Body of pancreas (tissue), 4 donors: ENCODE measurements at regions not wholly inside any gene's neighbourhood (a gene's known extent, or its start where the extent isn't known, plus 50 kb on each side); places are given as distances from the start of the nearest gene placed in this dataset.
A peak's percentile ranks its signal among the peaks of the same experiment; 100 is the strongest.

Experiments used
- ATAC-seq: fragments of 150-250 bp; one replicate; pipeline ENCODE4 v1.9.1; 2016
- DNase-seq, 4 donors: peaks; one replicate each; pipeline ENCODE4 v3.0.0-alpha.2; 2019
- H3K27ac ChIP-seq, 4 donors: fragments of 200-600 bp; sonication (generic); 1 replicate in 3 of 4; 2 replicates in 1 of 4; pipeline versions ENCODE4 v1.5.1 to v1.6.1; 2016 to 2019; ENCODE audit warnings: mild to moderate bottlenecking in 1 of 4, mixed read lengths in 1 of 4, moderate library complexity in 1 of 4
- H3K27me3 ChIP-seq, 2 donors: fragments of 200-600 bp; sonication (generic); one replicate each; pipeline ENCODE4 v1.6.0; 2016; ENCODE audit warnings: mild to moderate bottlenecking in 1 of 2
- H3K36me3 ChIP-seq, 2 donors: fragments of 200-600 bp; sonication (generic); replicated peaks in 1 of 2; 2 replicates each; pipeline ENCODE4 v1.5.1; 2016; ENCODE audit warnings: low read depth in 2 of 2; ENCODE audit not compliant: insufficient read depth in 1 of 2
- H3K4me1 ChIP-seq: fragments of 200-600 bp; sonication (generic); one replicate; pipeline ENCODE4 v1.6.0; 2016
- H3K4me3 ChIP-seq, 2 donors: fragments of 200-600 bp; sonication (generic); 1 replicate in 1 of 2; 2 replicates in 1 of 2; pipeline ENCODE4 v1.5.1; 2016 to 2019
- H3K9me3 ChIP-seq, 3 donors: fragments of 200-600 bp; sonication (generic); 1 replicate in 2 of 3; 2 replicates in 1 of 3; pipeline ENCODE4 v1.5.1; 2016
- CTCF ChIP-seq, 7 experiments: fragments of 450-650 bp in 4 of 7; fragments of 200-600 bp in 3 of 7; sonication (generic) in 3 of 7; IDR thresholded peaks; one replicate each; pipeline ENCODE4 v1.5.1; 2016 to 2019; ENCODE audit warnings: antibody characterized with exemption in 7 of 7
- POLR2A ChIP-seq, 3 donors: fragments of 450-650 bp; IDR thresholded peaks; one replicate each; pipeline ENCODE4 v1.6.1; 2016; ENCODE audit warnings: antibody characterized with exemption in 3 of 3, mild to moderate bottlenecking in 2 of 3
- WGBS, 2 donors: methylation state at CpG; one replicate each; pipeline ENCODE4 v1.1.5; 2017; 5-methylcytosine and 5-hydroxymethylcytosine counted together
- intact Hi-C: fragments of 100-400 bp; cut with DNase I; formaldehyde crosslinking; loops from one replicate; pipeline ENCODE4 v1.15.1; 2023

DNA sequence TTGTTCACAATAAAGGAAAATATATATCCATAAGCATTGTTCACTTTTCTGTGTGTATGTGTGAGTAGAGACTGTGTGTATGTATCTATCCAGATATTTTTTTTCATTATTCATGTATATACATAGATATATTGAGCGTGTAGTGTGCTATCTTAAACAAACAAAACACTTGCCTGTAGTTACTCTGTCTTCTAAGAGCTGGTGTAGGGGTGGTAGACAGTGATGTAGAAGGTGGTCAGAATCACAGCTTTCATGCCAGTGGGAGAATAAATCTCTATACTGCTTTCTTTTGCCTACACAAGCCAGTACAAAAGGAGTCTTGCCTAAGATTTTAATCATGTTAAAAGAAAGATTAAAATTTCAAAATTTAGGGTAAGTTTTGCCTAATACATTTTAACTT lies 122.0 kb downstream of the UCHL5 start:
- Histone ChIP-seq H3K4me1 (no peaks in the 10 kb centered on the region), H3K4me3 (no peak overlapping the region), H3K9me3 (no peaks in the 10 kb centered on the region), H3K36me3 (no peaks in the 10 kb centered on the region), H3K27me3 (no peaks in the 10 kb centered on the region), H3K27ac (peak overlapping the region in 1 of 4 donors; percentile 13)
- ATAC-seq (no peak), DNase-seq (no peak)
- intact Hi-C loops, result no loop called here
- 32 to 39% methylated on average over 1 of the region's 1 CpG for WGBS, 2 donors
- no peak for TF ChIP-seq POLR2A (IDR thresholded peaks at IDR 0.05)
- no peak for TF ChIP-seq CTCF (IDR thresholded peaks at IDR 0.05)

- DNase-seq (no peak), ATAC-seq (no peak)
- intact Hi-C loops, result no loop called here
- TF ChIP-seq POLR2A (IDR thresholded peaks at IDR 0.05) (no peak), CTCF (IDR thresholded peaks at IDR 0.05) (no peak)
- Histone ChIP-seq H3K27me3 (no peaks in the 10 kb centered on the region), H3K36me3 (no peaks in the 10 kb centered on the region), H3K27ac (no peak overlapping the region), H3K4me1 (no peaks in the 10 kb centered on the region), H3K9me3 (no peaks in the 10 kb centered on the region), H3K4me3 (no peak overlapping the region)
- 62 to 72% methylated on average over 2 of the region's 2 CpGs for WGBS, 2 donors
Observed at GRCh38 chr1:192939440-192939839, 119.7 kb downstream of the UCHL5 start.

- no peak overlapping the region for H3K27ac ChIP-seq
- no peaks in the 10 kb centered on the region for H3K27me3 ChIP-seq
- no peak overlapping the region for H3K4me3 ChIP-seq
- H3K4me1 ChIP-seq, result no peaks in the 10 kb centered on the region
- TF ChIP-seq POLR2A (IDR thresholded peaks at IDR 0.05) (no peak), CTCF (IDR thresholded peaks at IDR 0.05) (no peak)
- intact Hi-C loops, result no loop called here
- no peaks in the 10 kb centered on the region for H3K36me3 ChIP-seq
- ATAC-seq (no peak), DNase-seq (no peak)
- no peaks in the 10 kb centered on the region for H3K9me3 ChIP-seq
Observed at GRCh38 chr1:192940658-192941057, 118.5 kb downstream of the UCHL5 start.

DNA sequence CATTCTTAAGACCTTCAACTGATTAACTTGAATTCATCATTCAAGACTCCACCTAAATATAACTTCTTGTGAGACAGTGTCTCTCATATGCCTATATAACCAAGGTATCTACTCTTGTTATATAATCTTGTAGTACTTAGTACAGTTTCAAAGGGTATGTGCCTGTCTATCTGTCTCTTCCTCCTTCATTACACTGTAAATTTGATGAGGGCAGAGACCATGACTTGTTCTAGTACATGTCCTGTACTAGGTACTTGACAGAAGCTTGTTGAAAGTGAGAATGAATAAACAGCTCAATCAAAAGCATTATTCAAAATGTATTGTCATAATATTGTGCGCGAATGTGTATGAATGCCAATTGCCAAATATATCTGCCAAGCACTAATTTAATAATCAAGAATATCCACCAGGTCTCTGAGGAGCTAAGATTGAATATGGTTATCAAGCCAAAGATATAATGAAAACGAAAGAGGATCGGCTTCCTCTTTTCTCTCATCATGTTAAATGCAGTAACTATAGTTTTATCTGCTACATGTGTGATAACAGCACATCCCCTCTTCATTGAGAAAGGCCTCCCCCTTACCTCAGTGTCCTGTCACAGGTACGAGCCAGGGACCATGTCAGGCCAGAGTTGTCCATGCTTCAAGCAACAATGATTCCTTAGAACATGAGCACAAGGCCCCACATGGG lies 117.3 kb downstream of the UCHL5 start:
- whole genome bisulfite sequencing, 2 donors, result 90 to 94% methylated on average over 5 of the region's 5 CpGs
- H3K27ac ChIP-seq, result no peak overlapping the region
- H3K36me3 ChIP-seq, result no peaks in the 10 kb centered on the region
- no peaks in the 10 kb centered on the region for H3K9me3 ChIP-seq
- no peaks in the 10 kb centered on the region for H3K4me1 ChIP-seq
- H3K4me3 ChIP-seq, result no peak overlapping the region
- DNase-seq, result no peak
- no peaks in the 10 kb centered on the region for H3K27me3 ChIP-seq
- intact Hi-C loops, result no loop called here
- no peak for ATAC-seq
- TF ChIP-seq POLR2A (IDR thresholded peaks at IDR 0.05), result no peak
- no peak for TF ChIP-seq CTCF (IDR thresholded peaks at IDR 0.05)

DNA sequence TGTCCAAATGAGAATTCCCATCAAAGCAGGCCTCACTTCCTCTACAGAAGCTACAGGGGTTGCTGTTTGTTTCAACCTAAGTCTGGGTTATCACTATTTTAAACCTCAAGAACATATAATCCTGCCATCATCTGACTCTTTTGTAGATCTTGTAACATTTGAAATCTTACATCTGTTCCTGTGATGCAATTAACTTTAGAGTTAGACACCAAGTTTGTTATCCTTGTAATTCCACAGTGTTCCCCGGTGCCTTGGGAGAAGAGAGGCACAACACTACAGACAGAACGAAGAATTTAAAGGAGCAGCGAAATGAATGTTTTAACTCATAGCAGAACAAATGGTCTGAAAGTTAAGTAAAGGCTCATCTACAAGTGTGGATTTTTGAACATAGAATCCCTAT lies 116.1 kb downstream of the UCHL5 start:
- intact Hi-C loops, result no loop called here
- H3K9me3 ChIP-seq, result no peaks in the 10 kb centered on the region
- no peak for DNase-seq
- TF ChIP-seq CTCF (IDR thresholded peaks at IDR 0.05) (no peak), POLR2A (IDR thresholded peaks at IDR 0.05) (no peak)
- H3K27ac ChIP-seq, result no peak overlapping the region
- H3K4me3 ChIP-seq, result no peak overlapping the region
- H3K36me3 ChIP-seq, result no peaks in the 10 kb centered on the region
- WGBS, 2 donors, result 89 to 90% methylated on average over 3 of the region's 3 CpGs
- no peaks in the 10 kb centered on the region for H3K4me1 ChIP-seq
- H3K27me3 ChIP-seq, result no peaks in the 10 kb centered on the region
- no peak for ATAC-seq
